Ectodermal cell (in vitro differentiated cells): ENCODE measurements at regions not wholly inside any gene's neighbourhood (a gene's known extent, or its start where the extent isn't known, plus 50 kb on each side); places are given as distances from the start of the nearest gene placed in this dataset.
"Not testable (repeated sequence)": the region's sequence is repeated elsewhere in the genome, so short reads cannot be mapped to it uniquely, and the experiment has no call there.

Source experiments
- H3K27ac ChIP-seq: 2 replicates; pipeline ENCODE4 v1.7.0; 2013; ENCODE audit warnings: mild to moderate bottlenecking, low read depth, low read length; ENCODE audit not compliant: insufficient read depth, poor library complexity, severe bottlenecking
- H3K27me3 ChIP-seq: 2 replicates; pipeline ENCODE4 v1.7.0; 2013; ENCODE audit warnings: mild to moderate bottlenecking, low read length; ENCODE audit not compliant: insufficient read depth, control insufficient read depth, poor library complexity, severe bottlenecking
- H3K36me3 ChIP-seq: one replicate; pipeline ENCODE4 v1.7.0; 2013; ENCODE audit warnings: low read length; ENCODE audit not compliant: control insufficient read depth, insufficient read depth
- H3K4me1 ChIP-seq: one replicate; pipeline ENCODE4 v1.7.0; 2013; ENCODE audit warnings: low read length; ENCODE audit not compliant: control insufficient read depth, insufficient read depth
- H3K4me3 ChIP-seq: 2 replicates; pipeline ENCODE4 v1.7.0; 2013; ENCODE audit warnings: low read depth, low read length, control low read depth; ENCODE audit not compliant: insufficient read depth
- H3K9me3 ChIP-seq: 2 replicates; pipeline ENCODE4 v1.7.0; 2013; ENCODE audit warnings: mild to moderate bottlenecking, low read length, moderate library complexity; ENCODE audit not compliant: control insufficient read depth
- WGBS, 2 experiments: methylation state at CpG; one replicate each; pipeline ENCODE4 v1.1.7; 2013; ENCODE audit warnings: missing lambda C conversion rate in 2 of 2; 5-methylcytosine and 5-hydroxymethylcytosine counted together

- not testable (repeated sequence) for H3K27ac ChIP-seq, H3K27me3 ChIP-seq, H3K4me3 ChIP-seq, H3K36me3 ChIP-seq, H3K4me1 ChIP-seq
- peaks cover 53% of the 10 kb centered on the region for H3K9me3 ChIP-seq
- WGBS, 2 experiments, result 60 to 62% methylated on average over 3 of the region's 3 CpGs
Measured at GRCh38 chr21:9010936-9011890, 1510.2 kb upstream of the TPTE start.

GRCh38 chr21:9011916-9012315 is 1509.5 kb upstream of the TPTE start:
- H3K27me3 ChIP-seq, H3K27ac ChIP-seq, H3K4me1 ChIP-seq, H3K4me3 ChIP-seq, H3K36me3 ChIP-seq: not testable (repeated sequence)
- WGBS, 2 experiments, result 41 to 47% methylated on average over 4 of the region's 4 CpGs
- peaks cover 47% of the 10 kb centered on the region for H3K9me3 ChIP-seq

GRCh38 chr21:9013502-9014242 is 1507.7 kb upstream of the TPTE start:
- not testable (repeated sequence) for H3K27ac ChIP-seq, H3K4me1 ChIP-seq, H3K4me3 ChIP-seq, H3K27me3 ChIP-seq, H3K36me3 ChIP-seq
- peaks cover 43% of the 10 kb centered on the region for H3K9me3 ChIP-seq
- WGBS, 2 experiments, result 60 to 61% methylated on average over 8 of the region's 8 CpGs

- H3K4me3 ChIP-seq, H3K27me3 ChIP-seq, H3K4me1 ChIP-seq, H3K27ac ChIP-seq, H3K36me3 ChIP-seq: not testable (repeated sequence)
- H3K9me3 ChIP-seq, result peaks cover 37% of the 10 kb centered on the region
- WGBS, 2 experiments, result 71% methylated on average over 7 of the region's 7 CpGs
Measured at GRCh38 chr21:9014243-9014734, 1507.1 kb upstream of the TPTE start.

GRCh38 chr21:9015483-9016197 is 1505.7 kb upstream of the TPTE start:
- H3K27ac ChIP-seq, H3K4me3 ChIP-seq, H3K4me1 ChIP-seq, H3K27me3 ChIP-seq, H3K36me3 ChIP-seq: not testable (repeated sequence)
- 62 to 64% methylated on average over 7 of the region's 8 CpGs for WGBS, 2 experiments
- H3K9me3 ChIP-seq, result peaks cover 33% of the 10 kb centered on the region

- H3K27me3 ChIP-seq, H3K36me3 ChIP-seq, H3K4me1 ChIP-seq, H3K4me3 ChIP-seq, H3K27ac ChIP-seq: not testable (repeated sequence)
- peaks cover 19% of the 10 kb centered on the region for H3K9me3 ChIP-seq
- WGBS, 2 experiments, result 70 to 83% methylated on average over 2 of the region's 2 CpGs
Measured at GRCh38 chr21:9017206-9017605, 1504.2 kb upstream of the TPTE start.

GRCh38 chr21:9018731-9019253 is 1502.6 kb upstream of the TPTE start:
- not testable (repeated sequence) for H3K27ac ChIP-seq, H3K4me1 ChIP-seq, H3K36me3 ChIP-seq, H3K27me3 ChIP-seq, H3K4me3 ChIP-seq
- peaks cover 11% of the 10 kb centered on the region for H3K9me3 ChIP-seq
- WGBS, 2 experiments, result 39 to 51% methylated on average over 3 to 4 of the region's 5 CpGs

GRCh38 chr21:9024006-9024767 is 1497.2 kb upstream of the TPTE start:
- 46 to 62% methylated on average over 3 to 4 of the region's 4 CpGs for WGBS, 2 experiments
- H3K4me3 ChIP-seq, result not testable (repeated sequence)

GRCh38 chr21:9026729-9027416 is 1494.5 kb upstream of the TPTE start:
- H3K27ac ChIP-seq, H3K36me3 ChIP-seq, H3K4me3 ChIP-seq, H3K27me3 ChIP-seq, H3K4me1 ChIP-seq, H3K9me3 ChIP-seq: not testable (repeated sequence)
- WGBS, 2 experiments, result 23% methylated on average over 2 of the region's 2 CpGs

More at GRCh38 chr21:9024006-9024767, 1497.2 kb upstream of the TPTE start:
- not testable (repeated sequence) for H3K9me3 ChIP-seq, H3K27me3 ChIP-seq, H3K4me1 ChIP-seq, H3K36me3 ChIP-seq, H3K27ac ChIP-seq
